ENCODE measurements at regions not wholly inside any gene's neighbourhood (a gene's known extent, or its start where the extent isn't known, plus 50 kb on each side); places are given as distances from the start of the nearest gene placed in this dataset.
"Not testable (repeated sequence)": the region's sequence is repeated elsewhere in the genome, so short reads cannot be mapped to it uniquely, and the experiment has no call there.

DNA sequence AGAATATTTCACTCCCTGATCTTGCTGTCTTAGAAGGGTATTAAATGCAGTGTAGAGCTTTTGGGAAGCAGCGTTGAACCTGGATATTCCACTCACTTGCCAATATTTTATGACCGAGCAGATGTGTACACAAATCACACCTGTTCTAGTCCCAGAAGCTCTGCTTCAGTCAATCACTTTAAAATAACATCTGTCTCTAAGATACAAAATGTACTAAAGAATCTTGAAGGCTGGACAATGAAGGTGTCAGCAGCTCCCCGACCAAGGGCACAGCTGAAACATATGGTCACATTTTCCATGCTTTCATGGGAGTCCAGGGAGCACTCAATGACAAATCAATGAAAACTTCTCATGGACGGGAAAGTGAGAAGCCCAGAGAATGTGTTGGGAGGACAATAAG, 668.3 kb downstream of the PRIM2 start:
- DNase-seq (ENCODE audit: low spot score), result not testable (repeated sequence)

GRCh38 chr6:57986584-57986983, 669.2 kb downstream of the PRIM2 start:
- DNase-seq (ENCODE audit: low spot score), result not testable (repeated sequence)

DNA sequence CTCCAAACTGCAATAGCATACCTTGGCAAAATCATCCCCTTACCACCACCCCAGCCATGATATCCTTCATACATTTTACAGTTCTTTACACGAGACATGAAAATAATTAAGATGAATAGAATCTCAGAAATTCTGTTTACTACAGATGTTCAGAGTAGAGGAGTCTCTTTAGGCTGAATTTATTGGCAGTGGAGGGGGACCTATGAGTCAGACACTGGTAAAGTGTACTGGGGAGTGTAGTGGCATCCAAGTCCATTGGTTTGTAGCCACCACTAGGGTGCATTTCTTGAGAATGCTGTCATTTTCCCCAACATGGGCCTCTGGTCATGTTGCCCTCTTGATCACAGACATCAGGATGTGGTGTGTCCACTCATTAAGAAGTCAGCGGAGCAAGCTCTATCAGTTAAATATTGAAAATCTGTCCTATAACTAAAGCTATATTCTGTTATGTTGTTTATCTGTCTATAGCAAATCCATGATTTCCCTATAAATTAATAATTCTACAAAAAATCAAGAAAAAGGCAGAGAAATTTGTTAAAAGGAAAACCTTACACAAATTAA, 672.2 kb downstream of the PRIM2 start:
- DNase-seq (ENCODE audit: low spot score), result not testable (repeated sequence)

DNA sequence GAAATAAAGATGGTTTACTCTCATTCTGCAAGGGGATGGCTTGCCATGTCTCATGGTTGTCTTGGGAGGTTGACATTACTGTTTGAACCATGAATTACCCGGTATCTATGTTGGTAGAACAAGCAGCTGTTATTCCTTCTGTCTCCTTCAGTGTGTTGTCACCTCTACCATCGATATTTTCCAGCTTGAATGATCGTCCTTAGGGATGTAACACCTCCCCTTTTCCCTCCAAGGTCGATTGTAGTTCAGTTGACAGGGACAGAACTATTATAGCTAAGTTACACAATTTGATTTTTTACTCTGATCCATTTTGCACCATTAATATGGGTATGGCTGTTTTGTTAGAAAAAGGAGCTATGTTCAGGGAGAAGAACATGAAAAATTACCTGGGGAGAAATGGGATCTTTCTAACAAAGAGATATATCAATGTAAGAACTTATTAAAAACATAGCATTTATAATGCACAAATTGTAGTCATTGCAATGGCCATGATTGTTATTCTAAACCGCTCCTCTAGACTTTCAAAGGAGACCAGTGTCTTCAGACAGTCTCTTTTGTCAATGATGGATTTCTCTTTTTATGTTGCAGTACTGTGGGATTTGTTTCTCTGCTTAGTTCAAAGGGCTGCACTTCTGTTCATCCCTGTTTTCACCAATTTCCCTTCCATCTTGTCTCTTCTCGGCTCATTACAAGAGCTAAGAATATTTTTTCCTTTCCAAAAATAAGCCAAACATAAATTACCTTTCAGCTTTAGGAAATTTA, 681.6 kb downstream of the PRIM2 start:
- DNase-seq (ENCODE audit: low spot score), result not testable (repeated sequence)

DNA sequence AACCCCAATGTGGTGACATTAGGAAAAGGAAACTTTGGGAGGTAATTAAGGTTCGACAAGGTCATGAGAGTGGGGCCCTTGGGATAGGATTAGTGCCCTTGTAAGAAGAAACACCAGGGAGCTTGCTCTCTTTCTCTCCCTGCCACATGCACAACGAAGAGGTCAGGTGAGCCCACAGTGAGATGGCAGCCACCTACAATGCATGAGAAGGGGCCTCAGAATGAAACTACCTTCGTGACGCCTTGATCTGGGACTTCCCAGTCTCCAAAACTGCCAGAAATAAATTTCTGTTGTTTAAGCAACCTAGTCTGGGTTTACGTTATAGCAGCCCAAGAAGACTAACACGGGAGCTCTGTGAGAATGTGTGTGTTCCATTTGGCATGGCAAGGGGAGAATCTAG, 682.8 kb downstream of the PRIM2 start:
- not testable (repeated sequence) for DNase-seq (ENCODE audit: low spot score)

DNA sequence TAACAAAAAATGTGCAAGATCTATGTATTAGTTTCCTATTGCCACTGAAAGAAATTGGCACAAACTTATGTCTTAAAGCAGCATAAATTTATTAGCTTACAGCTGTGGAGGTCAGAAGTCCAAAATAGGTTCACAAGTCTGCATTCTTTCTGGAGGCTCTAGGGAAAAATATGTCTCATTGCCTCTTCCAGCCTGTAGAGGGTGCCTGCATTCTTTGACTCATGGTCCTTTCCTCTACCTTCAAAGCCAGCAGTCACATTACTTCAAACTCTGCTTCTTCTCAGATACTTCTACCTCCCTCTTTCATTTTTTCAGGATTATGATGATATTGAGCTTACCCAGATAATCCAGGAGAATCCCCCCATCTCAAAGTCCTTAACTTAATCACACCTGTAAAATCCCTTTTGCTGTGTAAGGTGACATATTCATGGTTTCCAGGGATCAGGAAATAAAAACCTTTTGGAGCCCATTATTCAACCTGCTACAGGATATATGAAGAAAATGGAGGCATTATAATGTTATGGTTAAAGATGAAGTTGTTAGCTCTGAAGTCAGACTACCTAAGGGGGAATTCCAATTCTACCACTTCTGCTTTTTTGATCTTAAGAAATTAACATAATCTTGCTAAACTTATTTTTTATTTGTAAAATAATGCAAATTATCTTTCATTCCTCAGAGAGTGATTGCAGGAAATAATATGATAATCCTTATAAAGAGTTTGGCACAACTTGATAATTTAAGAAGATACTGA, 686.2 kb downstream of the PRIM2 start:
- peak; percentile 11 for DNase-seq (ENCODE audit: low spot score)

DNA sequence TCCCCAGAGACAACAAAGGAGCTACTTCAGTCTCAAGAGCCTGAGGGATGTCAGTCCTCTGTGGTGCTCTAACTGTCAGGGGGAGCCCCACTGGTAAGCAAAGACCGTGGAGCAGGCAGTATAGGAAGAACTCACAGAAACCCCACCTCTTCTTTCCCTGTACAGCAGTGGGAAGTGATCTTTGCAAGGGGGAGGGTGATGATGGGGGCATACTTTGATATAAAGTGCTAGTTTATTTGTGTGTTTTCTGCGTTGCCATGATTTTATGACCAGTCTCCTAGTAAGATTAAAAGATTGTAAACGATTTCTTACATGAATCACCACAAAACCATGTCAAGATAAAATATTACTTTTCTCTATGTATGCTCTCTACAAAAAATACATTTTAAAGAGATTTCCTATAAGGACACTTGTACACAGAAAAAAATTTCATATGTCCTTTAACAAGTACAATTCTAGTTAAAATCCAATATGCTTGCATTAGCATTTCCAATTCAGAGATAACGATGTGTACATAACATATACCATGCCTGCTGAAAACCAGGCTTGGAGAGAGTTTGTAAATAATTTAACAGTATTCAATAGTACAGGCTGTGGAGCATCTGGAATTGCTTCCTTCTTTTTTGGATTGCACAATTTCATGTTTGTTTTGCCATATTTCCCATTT, 690.0 kb downstream of the PRIM2 start:
- DNase-seq (ENCODE audit: low spot score), result not testable (repeated sequence)

DNA sequence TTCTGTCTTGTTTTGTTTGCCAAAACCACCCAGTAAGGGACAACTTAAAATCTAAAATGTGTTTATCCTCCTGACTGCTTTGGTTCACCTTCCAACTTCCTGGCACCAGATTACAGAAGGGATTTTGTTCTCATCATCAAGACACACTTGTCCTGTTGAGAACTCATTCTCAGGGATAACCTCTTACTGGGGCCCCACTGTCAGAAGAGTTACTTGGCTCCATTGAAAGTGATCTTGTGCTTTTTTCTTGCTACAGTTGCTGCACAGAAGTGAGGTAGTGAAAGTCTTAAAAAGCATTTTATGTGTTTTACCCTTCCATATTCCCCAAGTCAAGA, 690.5 kb downstream of the PRIM2 start:
- DNase-seq (ENCODE audit: low spot score), result not testable (repeated sequence)

DNA sequence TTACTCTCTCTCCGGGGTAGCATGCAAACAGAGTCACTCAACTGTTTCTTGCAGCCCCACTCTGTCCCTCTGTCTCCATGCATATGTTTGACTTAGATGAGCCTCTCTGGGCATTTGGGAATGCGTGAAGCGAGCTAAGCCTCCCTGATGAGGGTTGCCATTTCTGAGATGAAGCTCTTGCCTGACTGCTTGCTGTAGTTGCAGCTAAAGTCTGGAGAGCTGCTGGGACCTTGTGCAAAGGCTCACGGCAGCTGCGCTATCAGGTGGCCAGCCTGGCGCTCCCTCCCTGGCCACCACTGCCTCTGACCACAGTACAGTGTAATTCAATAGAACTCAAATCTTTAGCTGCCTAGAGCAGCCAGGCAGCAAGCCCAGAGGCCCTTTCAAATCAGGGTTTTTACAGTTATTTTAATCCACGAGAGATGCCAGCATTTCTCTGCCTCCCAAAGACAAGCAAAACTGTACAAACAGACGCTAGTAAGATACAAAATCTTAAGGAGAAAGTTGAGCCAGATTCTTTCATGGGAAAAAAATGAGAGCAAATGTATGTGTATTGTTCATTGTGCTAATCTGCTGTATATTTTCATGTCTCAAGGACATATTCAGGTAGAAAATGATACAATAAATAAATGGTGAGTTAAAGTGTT, 694.6 kb downstream of the PRIM2 start:
- DNase-seq (ENCODE audit: low spot score), result not testable (repeated sequence)

DNA sequence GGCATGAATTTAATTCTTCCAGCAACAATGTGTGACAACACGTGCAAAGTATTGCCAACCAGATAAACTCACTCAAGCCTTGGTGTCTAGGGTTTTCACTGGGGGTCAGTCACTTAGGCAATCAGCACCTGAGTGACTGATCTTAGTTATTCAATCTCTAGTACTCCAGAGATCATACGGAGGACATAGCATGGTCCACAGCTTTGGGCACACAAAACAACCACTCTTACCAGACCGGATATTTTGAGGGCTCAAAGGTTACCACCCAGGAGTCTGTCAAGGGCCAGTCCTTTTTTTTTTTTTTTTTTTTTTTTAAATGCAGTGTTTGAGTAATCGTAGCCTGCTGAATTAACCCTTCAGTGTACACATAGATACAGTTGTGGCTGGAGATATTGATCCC, 699.2 kb downstream of the PRIM2 start:
- DNase-seq (ENCODE audit: low spot score), result not testable (repeated sequence)

- not testable (repeated sequence) for DNase-seq (ENCODE audit: low spot score)
These were observed 710.8 kb downstream of the PRIM2 start for GRCh38 chr6:58028188-58028587.

DNA sequence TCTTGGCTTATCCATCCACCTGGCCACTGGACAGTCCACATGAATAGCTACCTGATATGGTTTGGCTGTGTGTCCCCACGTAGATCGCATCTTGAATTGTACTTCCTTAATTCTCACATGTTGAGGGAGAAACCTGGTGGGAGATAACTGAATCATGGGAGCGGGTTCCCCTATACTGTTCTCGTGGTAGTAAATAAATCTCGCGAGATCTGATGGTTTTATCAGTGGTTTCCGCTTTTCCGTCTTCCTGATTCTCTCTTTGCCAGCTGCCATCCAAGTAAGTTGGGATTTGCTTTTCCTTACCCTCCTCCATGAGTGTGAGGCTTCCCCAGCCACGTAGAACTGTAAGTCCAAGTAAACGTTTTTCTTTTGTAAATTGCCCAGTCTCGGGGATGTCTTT, 720.8 kb downstream of the PRIM2 start:
- not testable (repeated sequence) for DNase-seq (ENCODE audit: low spot score)

- not testable (repeated sequence) for DNase-seq (ENCODE audit: low spot score)
These were observed 729.2 kb downstream of the PRIM2 start for GRCh38 chr6:58046584-58046983.

GRCh38 chr6:58047389-58047788, 730.0 kb downstream of the PRIM2 start:
- DNase-seq (ENCODE audit: low spot score), result not testable (repeated sequence)

DNA sequence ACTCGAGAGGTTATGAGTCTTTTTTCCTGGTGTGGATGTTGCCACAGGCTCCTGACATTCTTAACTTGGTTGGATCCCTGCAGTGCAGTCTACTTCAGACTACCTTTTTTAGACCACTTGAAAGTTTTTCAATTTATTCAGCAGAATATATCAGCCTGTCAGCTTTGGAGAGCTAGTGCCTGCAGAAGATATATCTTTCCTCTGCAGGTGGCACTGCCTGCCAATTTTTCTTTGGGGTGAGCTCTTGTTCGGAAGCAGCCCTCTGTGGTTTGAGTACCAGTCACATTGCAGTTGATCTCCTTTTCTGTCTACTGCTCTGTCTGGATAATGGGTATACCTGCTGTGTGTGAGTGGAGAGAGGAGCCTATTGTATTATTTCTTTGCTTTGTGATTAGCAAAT, 730.4 kb downstream of the PRIM2 start:
- DNase-seq (ENCODE audit: low spot score), result not testable (repeated sequence)

DNA sequence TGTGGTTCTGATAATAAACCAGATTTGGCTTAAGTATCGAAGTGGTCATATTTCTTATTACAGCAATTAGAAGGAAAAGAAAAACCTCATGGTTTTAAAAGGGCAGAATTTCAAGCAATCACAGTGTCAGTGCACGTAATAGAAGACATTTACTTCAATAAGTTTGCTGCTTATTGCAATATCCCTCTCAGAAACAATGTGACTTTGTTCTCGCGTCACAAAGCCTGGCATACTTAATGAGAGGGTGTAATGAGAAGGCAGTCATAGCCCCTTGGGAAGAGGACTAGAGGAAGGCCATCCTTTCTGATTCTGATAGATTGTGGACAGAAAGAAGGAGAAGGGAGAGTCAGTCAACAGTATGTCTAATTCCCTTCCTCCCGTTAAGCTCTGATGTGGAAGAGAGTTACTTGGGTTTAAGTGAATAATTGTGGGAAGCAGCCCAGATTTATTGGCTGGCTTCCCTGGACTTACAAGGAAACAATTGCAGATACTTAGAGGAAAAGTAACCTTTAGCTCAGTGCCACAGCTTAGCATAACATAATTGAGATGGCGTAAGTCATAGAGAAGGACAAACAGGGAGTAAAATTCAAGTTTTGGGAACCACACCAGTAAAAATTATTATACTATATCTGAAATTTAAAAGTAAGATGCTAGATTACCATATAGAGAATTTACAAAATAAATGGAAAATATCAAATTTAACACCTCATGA, 738.2 kb downstream of the PRIM2 start:
- DNase-seq (ENCODE audit: low spot score), result not testable (repeated sequence)

DNA sequence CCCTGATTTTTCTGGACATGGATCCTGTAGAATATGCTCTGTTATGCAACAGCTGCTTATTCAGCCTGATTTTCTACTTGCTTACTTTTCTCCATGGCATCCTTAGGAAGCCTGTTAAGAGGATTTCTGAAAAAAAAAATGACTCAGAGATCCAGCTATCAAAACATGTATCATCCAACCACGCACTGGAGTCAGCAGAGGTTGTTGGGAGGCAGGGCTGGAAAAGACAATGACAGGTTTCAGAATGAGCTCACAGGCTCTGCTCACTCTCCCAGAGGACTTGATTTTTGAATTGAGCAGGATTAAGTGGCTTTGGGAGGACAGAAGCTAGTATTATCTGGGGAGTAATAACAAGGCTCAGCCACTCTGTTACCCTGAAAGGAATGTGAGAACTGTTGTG, 742.3 kb downstream of the PRIM2 start:
- DNase-seq (ENCODE audit: low spot score), result not testable (repeated sequence)

DNA sequence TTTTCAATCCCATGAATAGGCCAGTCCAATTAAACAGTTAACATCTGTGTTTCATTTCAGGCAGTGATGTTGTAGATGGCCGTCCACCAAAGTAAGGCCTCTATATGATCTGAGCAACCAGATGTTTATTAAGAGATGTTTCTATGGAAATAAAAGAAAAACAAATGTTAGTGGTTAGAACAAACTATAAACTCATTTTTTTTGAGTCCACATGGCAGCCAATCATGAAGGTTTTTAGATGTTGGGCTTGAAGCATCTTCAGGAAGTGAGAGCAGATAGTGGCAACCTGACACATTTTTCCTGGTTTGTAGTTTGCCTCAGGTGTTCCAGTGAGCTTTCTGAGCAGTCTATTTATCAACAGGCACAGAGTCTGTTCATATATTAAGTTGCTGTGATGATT, 746.1 kb downstream of the PRIM2 start:
- DNase-seq (ENCODE audit: low spot score), result not testable (repeated sequence)

GRCh38 chr6:58067867-58068548, 750.6 kb downstream of the PRIM2 start:
- DNase-seq (ENCODE audit: low spot score), result not testable (repeated sequence)

DNA sequence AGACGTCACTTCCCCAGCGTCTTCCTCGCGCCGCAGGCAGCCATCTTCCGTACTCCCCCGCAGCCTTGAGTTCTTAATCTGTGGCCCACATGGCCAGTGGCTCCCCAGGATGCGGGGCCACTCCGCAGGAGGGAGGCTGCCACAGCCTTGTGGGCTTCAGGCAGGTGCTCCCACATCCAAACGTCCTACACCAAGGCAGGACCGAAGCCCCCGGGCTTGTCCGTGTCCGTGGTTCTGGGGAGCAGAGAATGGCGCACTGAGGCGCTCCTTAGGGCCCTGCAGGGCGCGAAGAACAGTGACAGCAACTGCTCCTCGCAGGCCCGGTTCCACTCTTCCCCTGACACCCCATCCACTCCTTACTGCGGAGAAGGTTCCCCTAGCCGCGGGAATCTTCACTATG, 755.8 kb downstream of the PRIM2 start:
- DNase-seq (ENCODE audit: low spot score), result no peak

DNA sequence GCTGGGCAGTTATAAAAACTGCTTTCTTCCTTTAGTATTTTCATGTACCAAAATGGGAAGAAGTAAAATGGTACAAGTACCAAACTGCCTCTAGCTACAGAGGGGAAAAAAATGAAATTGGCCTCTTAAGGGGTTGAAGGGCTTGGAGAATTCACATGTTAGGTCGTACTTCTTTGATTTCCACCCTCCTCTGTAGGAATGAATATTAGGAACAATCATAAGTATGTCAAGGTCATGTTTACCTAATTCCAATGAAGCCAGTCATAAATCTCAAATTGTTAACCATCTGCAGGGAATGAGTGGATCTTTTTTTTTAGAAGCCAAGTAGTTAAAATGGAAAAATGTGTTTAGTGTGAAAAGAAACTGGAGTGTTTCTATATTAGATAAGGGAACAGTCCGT, 772.6 kb downstream of the PRIM2 start:
- not testable (repeated sequence) for DNase-seq (ENCODE audit: low spot score)

Measured in cerebellar cortex (tissue), 1 donor.